Activated naive CD4-positive, alpha-beta T cell treated with anti-CD3 and anti-CD28 coated beads, Interleukin-2, amount 50 U/mL, for 24 hours (primary cell): ENCODE measurements at regions not wholly inside any gene's neighbourhood (a gene's known extent, or its start where the extent isn't known, plus 50 kb on each side); places are given as distances from the start of the nearest gene placed in this dataset.

Source experiments
- H3K27ac Mint-ChIP-seq: one replicate; pipeline ENCODE4 v1.8.0; 2021; ENCODE audit warnings: mild to moderate bottlenecking, mixed read lengths
- H3K27me3 Mint-ChIP-seq: one replicate; pipeline ENCODE4 v1.8.0; 2021; ENCODE audit warnings: mixed read lengths
- H3K36me3 Mint-ChIP-seq: one replicate; pipeline ENCODE4 v1.8.0; 2021; ENCODE audit warnings: mixed read lengths
- H3K4me1 Mint-ChIP-seq: one replicate; pipeline ENCODE4 v1.8.0; 2021; ENCODE audit warnings: mixed read lengths
- H3K4me3 Mint-ChIP-seq: one replicate; pipeline ENCODE4 v1.8.0; 2021; ENCODE audit warnings: mild to moderate bottlenecking, mixed read lengths
- H3K9me3 Mint-ChIP-seq: one replicate; pipeline ENCODE4 v1.8.0; 2021; ENCODE audit warnings: mixed read lengths

DNA sequence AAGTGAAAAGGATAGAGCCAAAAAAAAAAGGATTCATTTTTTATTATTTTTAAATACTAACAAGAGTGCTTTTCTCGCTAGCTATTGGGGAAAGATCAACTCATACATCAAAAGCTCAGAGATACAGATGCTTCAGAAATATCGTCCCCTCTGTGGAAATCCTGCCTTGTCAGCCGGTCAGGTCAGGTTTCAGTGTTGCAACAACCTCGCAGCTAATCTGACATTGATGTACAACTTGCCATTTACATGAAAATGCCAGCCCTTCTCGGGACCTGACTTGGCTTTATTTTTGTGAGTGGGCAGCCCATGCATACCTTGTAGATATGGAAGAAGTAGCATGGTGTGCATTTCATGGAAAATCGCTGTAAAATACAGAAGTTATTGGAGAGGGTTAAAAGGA, 358.8 kb upstream of the ADAMTS16 start:
- peaks cover 4% of the 10 kb centered on the region for H3K9me3 Mint-ChIP-seq
- no peaks in the 10 kb centered on the region for H3K4me1 Mint-ChIP-seq
- no peak overlapping the region for H3K4me3 Mint-ChIP-seq
- H3K27me3 Mint-ChIP-seq, result no peaks in the 10 kb centered on the region
- no peaks in the 10 kb centered on the region for H3K36me3 Mint-ChIP-seq
- no peak overlapping the region for H3K27ac Mint-ChIP-seq

DNA sequence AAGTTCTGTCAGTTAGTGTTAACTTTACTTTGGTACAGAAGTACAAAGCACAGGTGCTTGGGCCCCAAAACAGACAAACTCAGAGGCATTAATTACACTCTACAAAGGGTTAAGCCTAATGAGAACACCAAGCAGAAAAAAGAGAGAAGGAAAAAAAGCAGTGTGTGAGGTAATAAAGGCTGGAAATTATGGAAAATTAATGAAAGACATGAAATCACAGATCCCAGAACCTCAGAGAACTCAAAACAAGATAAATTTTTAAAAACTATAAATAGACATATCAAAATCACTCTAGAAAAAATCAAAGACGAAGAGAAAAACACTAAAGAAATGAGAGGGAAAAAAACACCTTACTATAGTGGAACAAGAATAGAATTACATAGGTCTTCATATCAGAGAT, 354.2 kb upstream of the ADAMTS16 start:
- Mint-ChIP-seq H3K27me3 (no peaks in the 10 kb centered on the region), H3K4me3 (no peak overlapping the region), H3K9me3 (peaks cover 25% of the 10 kb centered on the region), H3K4me1 (no peaks in the 10 kb centered on the region), H3K27ac (no peak overlapping the region), H3K36me3 (no peaks in the 10 kb centered on the region)

DNA sequence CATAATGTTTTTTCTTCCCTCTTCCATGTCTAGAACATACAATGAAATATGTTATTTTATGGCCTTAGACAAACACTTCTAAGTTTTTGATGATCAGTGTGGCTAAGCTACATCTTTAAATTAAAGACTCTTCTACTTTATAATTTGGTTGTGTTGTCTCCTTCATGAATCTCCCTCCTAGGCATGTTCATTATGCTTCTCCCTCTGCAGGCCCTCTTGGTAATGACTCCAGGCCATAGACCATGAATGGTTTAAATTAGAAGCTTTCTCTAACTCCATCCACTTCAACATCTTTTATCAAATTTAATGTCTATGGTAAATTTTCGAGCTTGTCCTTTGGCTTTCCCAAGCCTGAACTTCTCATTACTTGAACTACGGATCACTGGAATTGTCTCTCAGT, 342.7 kb upstream of the ADAMTS16 start:
- no peaks in the 10 kb centered on the region for H3K27me3 Mint-ChIP-seq
- H3K9me3 Mint-ChIP-seq, result peaks cover 11% of the 10 kb centered on the region
- H3K4me3 Mint-ChIP-seq, result no peak overlapping the region
- H3K36me3 Mint-ChIP-seq, result no peaks in the 10 kb centered on the region
- H3K4me1 Mint-ChIP-seq, result no peaks in the 10 kb centered on the region
- no peak overlapping the region for H3K27ac Mint-ChIP-seq

DNA sequence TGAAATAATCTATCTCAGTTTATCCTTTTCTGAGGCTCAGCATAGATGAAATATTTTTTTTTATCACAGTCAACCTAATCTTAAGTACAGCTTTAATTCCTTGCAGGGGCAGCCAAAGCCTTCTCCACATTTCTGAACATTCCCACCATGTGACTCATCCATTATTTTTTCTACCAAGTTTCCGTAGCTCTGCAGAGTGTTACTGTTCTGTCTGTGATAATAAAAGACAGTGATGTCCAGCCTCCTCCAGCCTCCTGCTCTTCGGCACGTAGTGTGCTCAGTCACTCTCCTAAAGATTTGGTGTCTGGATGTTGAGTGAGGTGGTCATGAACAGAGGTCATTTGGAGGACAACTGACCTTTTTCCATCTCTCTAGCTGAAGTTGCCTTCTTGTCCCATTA, 338.1 kb upstream of the ADAMTS16 start:
- H3K4me3 Mint-ChIP-seq, result no peak overlapping the region
- no peak overlapping the region for H3K27ac Mint-ChIP-seq
- H3K36me3 Mint-ChIP-seq, result no peaks in the 10 kb centered on the region
- no peaks in the 10 kb centered on the region for H3K27me3 Mint-ChIP-seq
- H3K9me3 Mint-ChIP-seq, result peaks cover 17% of the 10 kb centered on the region
- no peaks in the 10 kb centered on the region for H3K4me1 Mint-ChIP-seq

DNA sequence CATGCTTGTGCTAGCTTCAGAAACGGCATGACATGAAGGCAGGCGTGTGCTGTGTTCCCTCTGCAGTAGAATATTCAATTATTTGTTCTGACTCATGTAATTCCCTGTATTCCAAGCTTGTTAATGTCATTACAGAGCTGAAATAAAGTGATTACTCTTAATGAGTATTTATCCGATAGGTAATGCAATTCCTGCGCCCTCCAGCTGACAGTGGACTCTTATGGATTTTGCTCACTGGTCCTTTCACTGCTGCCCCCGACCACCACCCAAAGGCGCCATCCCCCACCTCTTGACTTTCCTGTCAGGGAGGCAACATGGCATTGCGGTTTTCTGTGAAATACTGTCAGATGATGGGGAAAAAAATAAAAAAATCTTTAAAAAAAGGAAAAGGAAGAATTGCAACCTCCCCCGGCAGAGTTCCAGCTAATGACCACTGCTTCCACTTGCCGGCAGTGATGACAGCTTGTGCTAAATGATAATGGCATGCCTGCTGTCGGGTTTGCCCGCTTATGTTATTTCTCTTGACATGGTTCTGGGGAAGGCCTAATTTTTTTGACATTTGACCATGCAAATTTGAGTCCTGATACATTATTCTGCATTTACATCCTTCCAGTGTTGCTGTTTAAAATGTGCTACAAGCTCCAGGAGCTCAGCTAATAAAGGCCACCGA, 335.3 kb upstream of the ADAMTS16 start:
- H3K9me3 Mint-ChIP-seq, result peaks cover 9% of the 10 kb centered on the region
- no peaks in the 10 kb centered on the region for H3K27me3 Mint-ChIP-seq
- H3K4me1 Mint-ChIP-seq, result no peaks in the 10 kb centered on the region
- no peak overlapping the region for H3K27ac Mint-ChIP-seq
- no peak overlapping the region for H3K4me3 Mint-ChIP-seq
- no peaks in the 10 kb centered on the region for H3K36me3 Mint-ChIP-seq

DNA sequence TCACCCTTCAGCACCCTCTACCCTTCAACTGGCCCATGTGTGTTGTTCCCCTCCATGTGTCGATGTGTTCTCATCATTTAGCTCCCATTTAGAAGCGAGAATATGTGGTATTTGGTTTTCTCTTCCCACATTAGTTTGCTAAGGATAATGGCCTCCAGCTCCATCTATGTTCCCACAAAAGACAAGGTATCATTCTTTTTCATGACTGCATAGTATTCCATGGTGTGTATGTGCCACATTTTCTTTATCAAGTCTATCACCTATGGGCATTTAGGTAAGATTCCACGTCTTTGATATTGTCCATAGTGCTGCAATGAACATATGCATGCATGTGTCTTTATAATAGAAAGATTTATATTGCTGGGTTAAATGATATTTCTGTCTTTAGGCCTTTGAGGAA, 325.1 kb upstream of the ADAMTS16 start:
- Mint-ChIP-seq H3K4me3 (no peak overlapping the region), H3K36me3 (no peaks in the 10 kb centered on the region), H3K27ac (no peak overlapping the region), H3K27me3 (no peaks in the 10 kb centered on the region), H3K4me1 (no peaks in the 10 kb centered on the region), H3K9me3 (peaks cover 5% of the 10 kb centered on the region)

DNA sequence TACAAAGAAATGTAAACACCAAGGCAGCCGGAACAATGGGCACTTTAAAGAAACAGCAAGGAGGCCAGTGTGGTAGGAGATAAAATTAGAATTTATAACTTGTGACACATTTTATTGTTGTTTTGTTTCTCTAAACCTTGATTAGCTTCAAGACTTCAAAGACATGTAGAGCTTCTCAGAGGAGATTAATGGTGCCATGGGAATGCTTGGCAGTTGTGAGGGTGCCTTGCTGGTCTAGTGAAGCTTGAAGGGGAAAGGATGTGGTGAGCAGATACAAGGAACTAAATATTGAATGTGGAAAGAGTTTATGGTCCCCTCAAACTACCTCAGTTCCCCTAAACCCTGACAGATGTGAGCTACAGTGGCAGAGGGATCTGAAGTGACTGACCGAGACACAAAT, 322.4 kb upstream of the ADAMTS16 start:
- H3K4me1 Mint-ChIP-seq, result no peaks in the 10 kb centered on the region
- H3K36me3 Mint-ChIP-seq, result no peaks in the 10 kb centered on the region
- no peaks in the 10 kb centered on the region for H3K9me3 Mint-ChIP-seq
- no peak overlapping the region for H3K27ac Mint-ChIP-seq
- H3K27me3 Mint-ChIP-seq, result no peaks in the 10 kb centered on the region
- H3K4me3 Mint-ChIP-seq, result no peak overlapping the region

DNA sequence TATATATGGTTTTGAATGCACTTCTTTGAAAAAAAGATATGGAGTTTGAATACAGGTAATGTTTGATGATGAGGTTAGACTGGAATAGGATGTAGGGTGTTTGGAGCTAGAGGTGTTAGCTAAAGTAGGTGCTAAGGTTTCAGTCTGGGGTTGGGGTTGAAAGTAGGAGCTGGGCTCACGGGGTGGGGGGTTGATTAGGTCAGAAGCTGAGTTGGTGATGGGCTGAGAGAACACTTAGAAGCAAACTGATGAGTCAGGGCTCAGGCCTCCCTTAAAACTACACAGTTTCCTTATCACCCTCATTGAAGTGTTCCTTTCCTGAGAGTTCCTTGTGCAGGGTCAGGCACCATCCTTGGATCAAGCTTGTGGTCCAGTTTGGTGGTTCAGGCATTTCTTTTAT, 308.8 kb upstream of the ADAMTS16 start:
- Mint-ChIP-seq H3K9me3 (no peaks in the 10 kb centered on the region), H3K4me3 (no peak overlapping the region), H3K27me3 (no peaks in the 10 kb centered on the region), H3K27ac (no peak overlapping the region), H3K36me3 (no peaks in the 10 kb centered on the region), H3K4me1 (no peaks in the 10 kb centered on the region)

DNA sequence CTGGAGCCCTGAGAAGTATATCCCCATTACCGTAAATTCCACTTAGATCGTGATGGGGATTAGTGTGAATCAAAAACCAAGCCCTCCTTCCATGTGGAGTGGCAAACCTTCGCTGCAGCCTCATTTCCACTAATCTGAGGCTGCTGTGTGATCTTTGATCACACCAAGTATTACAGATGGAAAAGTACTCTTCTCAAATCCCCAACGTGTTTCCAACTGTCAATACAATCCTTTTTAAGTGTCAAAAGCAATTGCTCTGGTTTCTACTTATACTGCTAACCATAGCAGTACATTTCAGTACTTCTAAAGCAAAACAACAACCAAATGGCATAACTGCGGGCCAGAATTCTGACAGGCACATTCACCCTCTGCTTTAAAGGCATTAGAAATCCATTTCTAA, 307.7 kb upstream of the ADAMTS16 start:
- Mint-ChIP-seq H3K27ac (no peak overlapping the region), H3K27me3 (no peaks in the 10 kb centered on the region), H3K9me3 (no peaks in the 10 kb centered on the region), H3K36me3 (no peaks in the 10 kb centered on the region), H3K4me3 (no peak overlapping the region), H3K4me1 (no peaks in the 10 kb centered on the region)

DNA sequence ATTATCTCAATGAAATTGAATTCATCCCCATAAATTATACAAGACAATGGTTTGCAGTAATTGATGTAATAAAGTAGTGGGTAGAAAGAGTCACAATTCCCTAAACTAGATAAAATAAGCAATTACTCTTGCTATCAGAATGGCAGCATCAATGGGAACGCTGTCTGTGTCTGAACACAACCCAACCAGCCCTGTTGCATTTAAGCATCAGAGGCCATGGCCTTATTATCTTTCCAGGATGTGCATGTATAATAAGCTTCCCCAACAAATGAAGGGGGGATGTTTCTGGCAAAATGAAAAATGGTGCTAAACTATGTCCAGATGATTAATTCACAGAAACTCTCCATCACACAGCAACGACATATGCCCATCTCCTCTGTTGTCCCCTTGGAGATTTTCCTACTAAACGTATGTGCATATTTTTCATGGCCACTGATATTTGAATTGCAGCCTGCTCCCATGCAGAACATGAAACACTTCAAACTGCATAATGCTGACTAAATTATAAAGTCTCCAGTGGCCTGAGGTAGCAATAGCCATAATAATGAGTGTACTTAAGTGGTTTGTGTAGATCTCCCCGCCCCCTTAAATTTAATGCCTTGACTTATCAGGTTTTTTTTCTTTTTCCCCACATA, 306.9 kb upstream of the ADAMTS16 start:
- Mint-ChIP-seq H3K27ac (no peak overlapping the region), H3K9me3 (no peaks in the 10 kb centered on the region), H3K4me3 (no peak overlapping the region), H3K27me3 (no peaks in the 10 kb centered on the region), H3K4me1 (no peaks in the 10 kb centered on the region), H3K36me3 (no peaks in the 10 kb centered on the region)

DNA sequence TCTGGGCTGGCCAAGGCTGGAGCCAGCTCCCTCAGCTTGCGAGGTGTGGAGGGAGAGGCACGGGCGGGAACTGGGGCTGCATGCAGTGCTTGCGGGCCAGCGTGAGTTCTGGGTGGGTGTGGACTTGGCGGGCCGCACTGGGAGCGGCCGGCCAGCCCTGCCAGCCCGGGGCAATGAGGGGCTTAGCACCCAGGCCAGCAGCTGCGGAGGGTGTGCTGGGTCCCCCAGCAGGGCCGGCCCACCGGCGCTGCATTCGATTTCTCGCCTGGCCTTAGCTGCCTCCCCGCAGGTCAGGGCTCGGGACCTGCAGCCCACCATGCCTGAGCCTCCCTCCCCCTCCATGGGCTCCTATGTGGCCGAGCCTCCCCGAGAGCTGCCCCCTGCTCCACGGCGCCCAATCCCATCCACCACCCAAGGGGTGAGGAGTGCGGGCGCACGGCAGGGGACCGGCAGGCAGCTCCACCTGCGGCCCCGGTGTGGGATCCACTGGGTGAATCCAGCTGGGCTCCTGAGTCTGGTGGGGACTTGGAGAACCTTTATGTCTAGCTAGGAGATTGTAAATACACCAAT, 302.6 kb upstream of the ADAMTS16 start:
- H3K4me1 Mint-ChIP-seq, result no peaks in the 10 kb centered on the region
- no peaks in the 10 kb centered on the region for H3K36me3 Mint-ChIP-seq
- no peaks in the 10 kb centered on the region for H3K27me3 Mint-ChIP-seq
- peaks cover 7% of the 10 kb centered on the region for H3K9me3 Mint-ChIP-seq
- no peak overlapping the region for H3K4me3 Mint-ChIP-seq
- no peak overlapping the region for H3K27ac Mint-ChIP-seq

DNA sequence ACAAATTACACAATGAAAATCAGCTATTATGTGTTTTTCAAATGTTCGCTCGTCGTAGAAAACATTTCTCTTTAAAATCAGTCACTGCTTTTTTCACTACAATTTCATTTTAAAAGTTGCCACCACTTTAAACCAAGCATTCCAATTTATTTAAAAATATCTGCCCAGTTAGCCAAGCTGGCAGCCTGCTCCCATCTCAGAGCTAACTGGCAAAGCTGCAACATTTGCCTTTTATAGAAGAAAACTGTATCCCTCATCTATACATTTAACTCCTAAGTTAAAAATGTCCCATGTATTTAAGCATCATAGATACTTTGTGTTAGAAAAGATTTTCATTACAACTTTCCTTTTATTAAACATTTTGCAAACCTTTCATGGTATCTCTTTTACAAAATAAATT, 294.9 kb upstream of the ADAMTS16 start:
- Mint-ChIP-seq H3K4me1 (no peaks in the 10 kb centered on the region), H3K36me3 (no peaks in the 10 kb centered on the region), H3K27me3 (no peaks in the 10 kb centered on the region), H3K9me3 (peaks cover 18% of the 10 kb centered on the region), H3K27ac (no peak overlapping the region), H3K4me3 (no peak overlapping the region)

DNA sequence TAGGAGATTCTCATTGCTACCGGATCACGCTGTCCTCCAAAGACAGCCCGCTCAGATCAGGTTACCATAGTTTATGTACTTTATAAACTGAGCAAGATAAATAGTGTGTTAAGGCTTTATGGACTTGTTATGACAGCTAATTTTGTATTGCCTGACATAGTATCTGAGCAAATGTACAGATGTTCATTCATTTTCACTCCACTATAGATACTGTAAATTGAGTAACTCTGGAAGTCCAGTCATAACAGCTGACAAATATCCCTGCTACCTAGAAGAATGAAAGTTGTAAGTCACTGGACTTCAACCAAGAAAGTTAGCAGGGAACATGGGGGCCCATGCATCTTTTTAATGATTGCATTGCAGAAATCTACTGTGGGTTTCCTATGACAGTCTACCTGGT, 292.4 kb upstream of the ADAMTS16 start:
- no peak overlapping the region for H3K4me3 Mint-ChIP-seq
- peaks cover 9% of the 10 kb centered on the region for H3K9me3 Mint-ChIP-seq
- no peak overlapping the region for H3K27ac Mint-ChIP-seq
- H3K4me1 Mint-ChIP-seq, result no peaks in the 10 kb centered on the region
- no peaks in the 10 kb centered on the region for H3K36me3 Mint-ChIP-seq
- no peaks in the 10 kb centered on the region for H3K27me3 Mint-ChIP-seq

DNA sequence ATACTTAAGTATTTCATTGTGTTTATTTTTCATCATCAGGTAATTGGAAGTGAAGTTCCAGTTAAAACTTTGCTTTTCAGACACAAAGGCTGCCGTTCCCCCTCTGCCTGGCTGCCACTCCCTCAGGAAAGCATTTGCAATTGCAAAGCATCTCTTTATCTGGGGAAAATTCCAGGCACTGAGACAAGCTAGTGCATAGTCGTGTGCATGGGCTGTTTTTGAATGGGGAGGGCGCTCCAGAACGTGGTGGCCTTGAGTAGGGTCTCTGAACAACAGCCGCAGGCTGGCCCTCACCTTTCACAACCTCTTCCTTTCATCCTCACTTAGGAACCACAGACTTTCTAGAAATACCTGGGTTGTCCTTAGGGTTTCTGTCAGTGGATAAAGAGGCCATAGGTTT, 285.1 kb upstream of the ADAMTS16 start:
- Mint-ChIP-seq H3K27ac (no peak overlapping the region), H3K4me3 (no peak overlapping the region), H3K9me3 (no peaks in the 10 kb centered on the region), H3K36me3 (no peaks in the 10 kb centered on the region), H3K4me1 (no peaks in the 10 kb centered on the region), H3K27me3 (peaks cover 2% of the 10 kb centered on the region)

DNA sequence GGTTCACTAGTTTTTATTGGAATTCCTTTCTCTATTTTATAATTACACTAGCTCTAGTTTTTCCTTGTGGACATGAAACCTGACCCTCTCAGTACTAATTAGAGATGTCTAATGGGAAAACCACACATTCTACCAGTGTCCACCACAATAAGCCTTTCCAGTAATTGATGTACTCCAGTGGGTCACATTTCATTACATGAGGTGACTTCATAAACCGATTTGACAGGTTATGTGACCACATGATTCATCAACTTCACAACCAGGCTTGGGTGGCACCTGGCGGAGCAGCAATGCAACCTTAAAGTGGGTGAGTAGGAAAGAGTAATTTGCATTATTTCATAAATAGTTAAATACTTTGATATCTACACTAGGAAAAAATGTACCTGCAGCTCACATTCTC, 284.2 kb upstream of the ADAMTS16 start:
- H3K9me3 Mint-ChIP-seq, result no peaks in the 10 kb centered on the region
- no peaks in the 10 kb centered on the region for H3K36me3 Mint-ChIP-seq
- no peak overlapping the region for H3K4me3 Mint-ChIP-seq
- H3K4me1 Mint-ChIP-seq, result no peaks in the 10 kb centered on the region
- H3K27ac Mint-ChIP-seq, result no peak overlapping the region
- peaks cover 2% of the 10 kb centered on the region for H3K27me3 Mint-ChIP-seq

DNA sequence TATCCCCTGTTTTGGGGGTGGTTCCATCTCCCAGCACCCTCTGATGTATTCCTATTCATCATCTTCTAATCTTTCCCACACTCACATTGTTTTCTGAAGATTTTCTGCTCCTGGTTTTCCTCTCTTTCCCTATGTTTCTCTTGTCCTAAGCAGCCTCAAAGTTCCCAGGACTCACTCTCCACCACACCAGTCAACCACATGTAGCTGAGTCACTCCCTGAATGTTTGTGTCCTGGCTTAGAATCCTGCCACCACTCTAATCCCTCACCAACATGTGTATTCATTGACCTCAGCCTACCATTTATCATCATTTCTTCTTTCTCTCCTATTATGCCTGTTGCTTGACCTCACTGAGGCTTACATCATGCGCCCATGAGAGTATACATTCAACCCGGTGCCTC, 282.4 kb upstream of the ADAMTS16 start:
- Mint-ChIP-seq H3K36me3 (no peaks in the 10 kb centered on the region), H3K4me1 (no peaks in the 10 kb centered on the region)

More for the DNA sequence above, 282.4 kb upstream of the ADAMTS16 start:
- no peaks in the 10 kb centered on the region for H3K9me3 Mint-ChIP-seq
- H3K27ac Mint-ChIP-seq, result no peak overlapping the region
- no peak overlapping the region for H3K4me3 Mint-ChIP-seq
- peaks cover 2% of the 10 kb centered on the region for H3K27me3 Mint-ChIP-seq
